Adrenal gland (tissue), 9 donors: ENCODE measurements at regions not wholly inside any gene's neighbourhood (a gene's known extent, or its start where the extent isn't known, plus 50 kb on each side); places are given as distances from the start of the nearest gene placed in this dataset.

Experiments
- DNase-seq, 7 donors: peaks; one replicate each; pipeline ENCODE4 v3.0.0-alpha.2; 2019 to 2020
- H3K27ac ChIP-seq, 5 donors: fragments of 200-600 bp; sonication (generic) in 4 of 5; 1 replicate in 3 of 5; 2 replicates in 2 of 5; pipeline versions ENCODE4 v1.5.1 to v1.8.0; 2016 to 2020; ENCODE audit warnings: mild to moderate bottlenecking in 1 of 5
- H3K27me3 ChIP-seq: fragments of 200-600 bp; 2 replicates; pipeline ENCODE4 v1.8.0; 2021
- H3K36me3 ChIP-seq, 2 donors: fragments of 200-600 bp; replicated peaks in 1 of 2; 1 replicate in 1 of 2; 2 replicates in 1 of 2; pipeline versions ENCODE4 v1.5.1 to v1.8.0; 2018 to 2022
- H3K4me1 ChIP-seq, 2 donors: fragments of 200-600 bp; replicated peaks in 1 of 2; 1 replicate in 1 of 2; 2 replicates in 1 of 2; pipeline versions ENCODE4 v1.5.1 to v1.8.0; 2018 to 2021
- H3K4me3 ChIP-seq, 4 donors: fragments of 200-600 bp; sonication (generic) in 3 of 4; one replicate each; pipeline ENCODE4 v1.5.1; 2016 to 2018
- H3K9me3 ChIP-seq, 3 donors: fragments of 200-600 bp; sonication (generic) in 1 of 3; replicated peaks in 1 of 3; 1 replicate in 2 of 3; 2 replicates in 1 of 3; pipeline versions ENCODE4 v1.5.1 to v1.8.0; 2016 to 2021
- POLR2A ChIP-seq, 2 donors: fragments of 450-650 bp; IDR thresholded peaks; one replicate each; pipeline ENCODE4 v1.6.1; 2017; ENCODE audit warnings: antibody characterized with exemption in 2 of 2, mild to moderate bottlenecking in 2 of 2, moderate library complexity in 1 of 2
- WGBS, 4 donors: extraction: QIAGEN DNeasy Blood & Tissue Kit in 2 of 4; methylation state at CpG; one replicate each; pipeline versions ENCODE4 v1.1.5 to v1.1.7; 2013 to 2017; 5-methylcytosine and 5-hydroxymethylcytosine counted together
- intact Hi-C, 2 donors: fragments of 100-400 bp; cut with DNase I; formaldehyde crosslinking; loops; one replicate each; pipeline versions ENCODE4 v1.14.1 to v1.15.0; 2022 to 2023
- TF ChIP-seq, protein P1 (sequence below), 6 experiments: fragments of 450-650 bp in 4 of 6; fragments of 200-600 bp in 2 of 6; sonication (generic) in 1 of 6; IDR thresholded peaks; 1 replicate in 5 of 6; 2 replicates in 1 of 6; pipeline versions ENCODE4 v1.5.1 to v1.8.0; 2016 to 2021; ENCODE audit warnings: antibody characterized with exemption in 6 of 6, mild to moderate bottlenecking in 2 of 6, moderate library complexity in 1 of 6
- donor health status: healthy with polysubstance abuse.
- donor health status: Bipolar disorder and iron deficiency.
- donor health status: DM: yes; HTN: yes; CAD: no.
- donor health status: DM: no; HTN: no; CAD: no.
- donor health status: DM: no; HTN: no; CAD: no.

DNA sequence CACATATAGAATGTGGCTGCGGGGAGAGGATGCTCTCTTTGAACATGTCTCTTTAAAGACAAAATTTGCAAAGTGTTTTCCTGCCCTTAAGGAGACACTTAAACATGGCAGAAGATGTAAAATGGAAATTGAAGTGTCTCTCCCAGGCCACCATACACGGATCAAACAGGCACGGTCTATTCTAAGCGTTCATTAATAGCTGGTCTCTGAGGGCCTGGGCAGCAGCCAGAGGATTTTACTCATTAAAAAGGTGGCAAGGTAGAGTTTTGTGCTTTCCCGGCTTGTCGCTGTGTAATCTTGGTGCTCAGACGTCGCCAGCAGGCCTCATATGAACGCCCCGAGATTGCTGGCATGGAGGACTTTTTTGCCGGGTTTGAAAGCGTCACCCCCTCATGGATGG, 205.5 kb downstream of the EMX2 start:
- intact Hi-C loops, result no loop called here
- H3K27ac ChIP-seq, result no peak overlapping the region
- H3K4me1 ChIP-seq, result no peaks in the 10 kb centered on the region
- no peak overlapping the region for H3K4me3 ChIP-seq
- H3K9me3 ChIP-seq, result no peaks in the 10 kb centered on the region
- WGBS, 4 donors, result 78 to 90% (median 85%) methylated on average over 12 of the region's 12 CpGs
- TF ChIP-seq POLR2A (IDR thresholded peaks at IDR 0.05), result no peak
- TF ChIP-seq, protein P1, sequence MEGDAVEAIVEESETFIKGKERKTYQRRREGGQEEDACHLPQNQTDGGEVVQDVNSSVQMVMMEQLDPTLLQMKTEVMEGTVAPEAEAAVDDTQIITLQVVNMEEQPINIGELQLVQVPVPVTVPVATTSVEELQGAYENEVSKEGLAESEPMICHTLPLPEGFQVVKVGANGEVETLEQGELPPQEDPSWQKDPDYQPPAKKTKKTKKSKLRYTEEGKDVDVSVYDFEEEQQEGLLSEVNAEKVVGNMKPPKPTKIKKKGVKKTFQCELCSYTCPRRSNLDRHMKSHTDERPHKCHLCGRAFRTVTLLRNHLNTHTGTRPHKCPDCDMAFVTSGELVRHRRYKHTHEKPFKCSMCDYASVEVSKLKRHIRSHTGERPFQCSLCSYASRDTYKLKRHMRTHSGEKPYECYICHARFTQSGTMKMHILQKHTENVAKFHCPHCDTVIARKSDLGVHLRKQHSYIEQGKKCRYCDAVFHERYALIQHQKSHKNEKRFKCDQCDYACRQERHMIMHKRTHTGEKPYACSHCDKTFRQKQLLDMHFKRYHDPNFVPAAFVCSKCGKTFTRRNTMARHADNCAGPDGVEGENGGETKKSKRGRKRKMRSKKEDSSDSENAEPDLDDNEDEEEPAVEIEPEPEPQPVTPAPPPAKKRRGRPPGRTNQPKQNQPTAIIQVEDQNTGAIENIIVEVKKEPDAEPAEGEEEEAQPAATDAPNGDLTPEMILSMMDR (IDR thresholded peaks at IDR 0.05), result no peak
- no peaks in the 10 kb centered on the region for H3K36me3 ChIP-seq
- no peak for DNase-seq
- H3K27me3 ChIP-seq, result no peaks in the 10 kb centered on the region

DNA sequence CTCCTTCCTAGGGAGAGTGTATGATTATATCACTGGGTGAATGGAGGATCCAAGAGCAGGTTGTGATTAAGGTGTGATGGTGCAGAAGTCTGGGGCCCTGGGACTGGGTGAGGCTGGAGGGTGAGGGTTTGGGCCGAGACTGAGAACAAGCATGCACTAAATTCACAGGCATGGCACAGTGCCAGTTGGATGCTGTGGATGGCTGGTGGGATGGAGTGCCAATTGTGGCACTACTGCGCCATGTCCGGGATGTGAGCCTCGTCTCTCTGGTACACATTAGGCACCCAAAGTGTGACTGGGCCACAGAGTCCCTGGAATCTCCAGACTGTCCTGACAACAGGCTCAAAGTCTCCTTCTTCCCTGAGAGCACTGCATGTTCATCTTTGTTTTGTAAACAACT, 208.1 kb downstream of the EMX2 start:
- no peak for DNase-seq
- H3K27me3 ChIP-seq, result no peaks in the 10 kb centered on the region
- H3K36me3 ChIP-seq, result no peaks in the 10 kb centered on the region
- no peak overlapping the region for H3K4me3 ChIP-seq
- TF ChIP-seq POLR2A (IDR thresholded peaks at IDR 0.05), result no peak
- TF ChIP-seq, protein P1 (IDR thresholded peaks at IDR 0.05), result no peak
- no peak overlapping the region for H3K27ac ChIP-seq
- no peaks in the 10 kb centered on the region for H3K4me1 ChIP-seq
- intact Hi-C loops, result no loop called here
- 80 to 89% (median 85%) methylated on average over 4 of the region's 4 CpGs for WGBS, 4 donors
- no peaks in the 10 kb centered on the region for H3K9me3 ChIP-seq

DNA sequence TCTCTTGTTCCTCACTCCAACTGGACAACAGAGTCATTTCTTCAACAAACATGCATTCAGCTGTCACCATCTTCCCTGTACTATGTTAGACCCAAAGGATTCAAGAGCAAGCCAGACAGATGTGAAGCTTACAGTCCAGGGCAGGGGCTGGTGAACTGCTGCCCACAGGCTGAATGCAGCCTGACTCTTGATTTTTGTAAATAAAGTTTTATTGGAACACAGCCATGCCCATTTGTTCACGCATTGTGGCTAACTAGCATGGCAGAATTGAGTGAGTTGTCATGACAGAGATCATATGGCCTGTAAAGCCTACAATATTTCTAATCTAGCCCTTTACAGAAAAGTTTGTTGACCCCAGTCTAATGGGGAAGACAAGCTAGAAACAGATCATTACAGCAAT, 208.7 kb downstream of the EMX2 start:
- 71 to 95% (median 94%) methylated on average over 1 of the region's 1 CpG for WGBS, 4 donors
- H3K36me3 ChIP-seq, result no peaks in the 10 kb centered on the region
- H3K4me3 ChIP-seq, result no peak overlapping the region
- H3K27ac ChIP-seq, result no peak overlapping the region
- intact Hi-C loops, result no loop called here
- no peak for TF ChIP-seq POLR2A (IDR thresholded peaks at IDR 0.05)
- TF ChIP-seq, protein P1 (IDR thresholded peaks at IDR 0.05), result no peak
- H3K27me3 ChIP-seq, result no peaks in the 10 kb centered on the region
- H3K4me1 ChIP-seq, result no peaks in the 10 kb centered on the region
- H3K9me3 ChIP-seq, result no peaks in the 10 kb centered on the region
- no peak for DNase-seq

DNA sequence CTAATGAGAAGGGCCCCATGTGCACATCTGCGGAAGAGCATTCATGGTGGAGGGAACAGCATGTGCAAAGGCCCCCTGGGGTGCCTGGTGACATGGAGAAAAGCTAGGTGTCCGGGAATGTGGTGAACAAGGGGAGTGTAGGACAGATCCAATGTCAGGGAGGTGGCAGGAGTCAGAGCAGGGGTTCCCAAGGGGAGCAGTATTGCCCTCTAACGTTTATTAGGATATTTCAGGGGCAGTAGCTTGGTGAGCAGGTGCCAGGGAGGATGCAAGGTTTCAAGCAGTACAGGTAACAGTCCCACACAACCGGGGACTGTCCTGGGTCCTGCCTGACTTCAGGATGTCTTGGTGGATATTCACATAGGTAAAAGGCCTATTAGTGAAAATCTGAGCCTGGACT, 209.6 kb downstream of the EMX2 start:
- intact Hi-C loops, result no loop called here
- no peak for DNase-seq
- TF ChIP-seq, protein P1 (IDR thresholded peaks at IDR 0.05), result no peak
- TF ChIP-seq POLR2A (IDR thresholded peaks at IDR 0.05), result no peak
- H3K4me3 ChIP-seq, result no peak overlapping the region
- H3K4me1 ChIP-seq, result no peaks in the 10 kb centered on the region
- no peaks in the 10 kb centered on the region for H3K27me3 ChIP-seq
- no peaks in the 10 kb centered on the region for H3K36me3 ChIP-seq
- H3K27ac ChIP-seq, result no peak overlapping the region
- WGBS, 4 donors, result 63 to 76% (median 72%) methylated on average over 4 of the region's 4 CpGs
- no peaks in the 10 kb centered on the region for H3K9me3 ChIP-seq
